ENCODE measurements at regions not wholly inside any gene's neighbourhood (a gene's known extent, or its start where the extent isn't known, plus 50 kb on each side); places are given as distances from the start of the nearest gene placed in this dataset.

DNA sequence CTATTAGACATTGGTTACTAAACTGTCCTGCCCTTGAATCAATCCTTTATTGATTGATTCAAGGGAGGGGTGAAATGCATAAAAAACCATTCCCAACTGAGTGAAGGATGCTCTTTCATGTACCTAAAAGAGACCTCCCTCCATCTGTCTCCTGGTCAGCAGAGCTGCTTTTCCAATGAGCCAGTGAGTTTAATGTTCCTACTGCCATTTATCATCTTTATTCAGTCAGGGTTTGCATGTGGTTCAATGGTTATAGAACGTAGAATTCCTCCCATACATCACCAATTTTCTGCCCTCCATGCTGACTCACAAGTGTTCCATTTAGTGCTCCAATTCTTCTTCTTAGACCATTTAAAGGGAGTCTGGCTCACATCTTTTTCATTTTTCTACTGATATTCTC lies 199.1 kb upstream of the PCSK5 start:
- Histone ChIP-seq H3K4me3 (ENCODE audit: low read depth in 1 of 3, low read length in 3 of 3) (no peak overlapping the region), H3K36me3 (ENCODE audit: control insufficient read depth in 4 of 4, insufficient read depth in 3 of 4, low read depth in 1 of 4, low read length in 3 of 4) (no peaks in the 10 kb centered on the region), H3K9ac (ENCODE audit: low read depth in 1 of 2, low read length in 2 of 2) (no peak overlapping the region), H3K27ac (ENCODE audit: low read depth in 1 of 2, low read length in 2 of 2) (no peak overlapping the region), H3K27me3 (ENCODE audit: control insufficient read depth in 4 of 4, insufficient read depth in 4 of 4, low read length in 3 of 4) (no peaks in the 10 kb centered on the region), H3K4me1 (ENCODE audit: control insufficient read depth in 4 of 4, insufficient read depth in 4 of 4, low read length in 3 of 4) (no peaks in the 10 kb centered on the region), H3K9me3 (ENCODE audit: control insufficient read depth in 4 of 4, low read length in 3 of 4) (no peaks in the 10 kb centered on the region)
- DNase-seq (ENCODE audit: low spot score), result no peak
- TF ChIP-seq, protein P1, sequence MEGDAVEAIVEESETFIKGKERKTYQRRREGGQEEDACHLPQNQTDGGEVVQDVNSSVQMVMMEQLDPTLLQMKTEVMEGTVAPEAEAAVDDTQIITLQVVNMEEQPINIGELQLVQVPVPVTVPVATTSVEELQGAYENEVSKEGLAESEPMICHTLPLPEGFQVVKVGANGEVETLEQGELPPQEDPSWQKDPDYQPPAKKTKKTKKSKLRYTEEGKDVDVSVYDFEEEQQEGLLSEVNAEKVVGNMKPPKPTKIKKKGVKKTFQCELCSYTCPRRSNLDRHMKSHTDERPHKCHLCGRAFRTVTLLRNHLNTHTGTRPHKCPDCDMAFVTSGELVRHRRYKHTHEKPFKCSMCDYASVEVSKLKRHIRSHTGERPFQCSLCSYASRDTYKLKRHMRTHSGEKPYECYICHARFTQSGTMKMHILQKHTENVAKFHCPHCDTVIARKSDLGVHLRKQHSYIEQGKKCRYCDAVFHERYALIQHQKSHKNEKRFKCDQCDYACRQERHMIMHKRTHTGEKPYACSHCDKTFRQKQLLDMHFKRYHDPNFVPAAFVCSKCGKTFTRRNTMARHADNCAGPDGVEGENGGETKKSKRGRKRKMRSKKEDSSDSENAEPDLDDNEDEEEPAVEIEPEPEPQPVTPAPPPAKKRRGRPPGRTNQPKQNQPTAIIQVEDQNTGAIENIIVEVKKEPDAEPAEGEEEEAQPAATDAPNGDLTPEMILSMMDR (IDR thresholded peaks at IDR 0.05; ENCODE audit: low read depth, low read length, missing input control), result no peak
- TF ChIP-seq, protein P2, sequence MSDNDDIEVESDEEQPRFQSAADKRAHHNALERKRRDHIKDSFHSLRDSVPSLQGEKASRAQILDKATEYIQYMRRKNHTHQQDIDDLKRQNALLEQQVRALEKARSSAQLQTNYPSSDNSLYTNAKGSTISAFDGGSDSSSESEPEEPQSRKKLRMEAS (IDR thresholded peaks at IDR 0.05), result no peak
- TF ChIP-seq REST (IDR thresholded peaks at IDR 0.05), result no peak
- no peak for TF ChIP-seq RXRA (IDR thresholded peaks at IDR 0.05)
- TF ChIP-seq GABPA (IDR thresholded peaks at IDR 0.05 in 1 of 2, conservative IDR thresholded peaks at IDR 0.05 in 1 of 2), result no peak
- no peak for TF ChIP-seq HNF4A (conservative IDR thresholded peaks at IDR 0.05)
- TF ChIP-seq JUND (IDR thresholded peaks at IDR 0.05), result no peak
- no peak for TF ChIP-seq SP1 (IDR thresholded peaks at IDR 0.05)
- TF ChIP-seq RAD21 (IDR thresholded peaks at IDR 0.05), result no peak
- no peak for TF ChIP-seq YY1 (IDR thresholded peaks at IDR 0.05)
- TF ChIP-seq, protein P3, sequence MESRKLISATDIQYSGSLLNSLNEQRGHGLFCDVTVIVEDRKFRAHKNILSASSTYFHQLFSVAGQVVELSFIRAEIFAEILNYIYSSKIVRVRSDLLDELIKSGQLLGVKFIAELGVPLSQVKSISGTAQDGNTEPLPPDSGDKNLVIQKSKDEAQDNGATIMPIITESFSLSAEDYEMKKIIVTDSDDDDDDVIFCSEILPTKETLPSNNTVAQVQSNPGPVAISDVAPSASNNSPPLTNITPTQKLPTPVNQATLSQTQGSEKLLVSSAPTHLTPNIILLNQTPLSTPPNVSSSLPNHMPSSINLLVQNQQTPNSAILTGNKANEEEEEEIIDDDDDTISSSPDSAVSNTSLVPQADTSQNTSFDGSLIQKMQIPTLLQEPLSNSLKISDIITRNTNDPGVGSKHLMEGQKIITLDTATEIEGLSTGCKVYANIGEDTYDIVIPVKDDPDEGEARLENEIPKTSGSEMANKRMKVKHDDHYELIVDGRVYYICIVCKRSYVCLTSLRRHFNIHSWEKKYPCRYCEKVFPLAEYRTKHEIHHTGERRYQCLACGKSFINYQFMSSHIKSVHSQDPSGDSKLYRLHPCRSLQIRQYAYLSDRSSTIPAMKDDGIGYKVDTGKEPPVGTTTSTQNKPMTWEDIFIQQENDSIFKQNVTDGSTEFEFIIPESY (IDR thresholded peaks at IDR 0.05), result no peak
- no peak for TF ChIP-seq NR2F2 (IDR thresholded peaks at IDR 0.05)
- TF ChIP-seq EGR1 (IDR thresholded peaks at IDR 0.05; ENCODE audit: low read depth in 2 of 2), result no peak
- TF ChIP-seq HNF4G (IDR thresholded peaks at IDR 0.05), result no peak
- no peak for TF ChIP-seq FOXA1 (IDR thresholded peaks at IDR 0.05)
- TF ChIP-seq FOXA2 (IDR thresholded peaks at IDR 0.05), result no peak
- WGBS, result 83% methylated on average over 1 of the region's 1 CpG

DNA sequence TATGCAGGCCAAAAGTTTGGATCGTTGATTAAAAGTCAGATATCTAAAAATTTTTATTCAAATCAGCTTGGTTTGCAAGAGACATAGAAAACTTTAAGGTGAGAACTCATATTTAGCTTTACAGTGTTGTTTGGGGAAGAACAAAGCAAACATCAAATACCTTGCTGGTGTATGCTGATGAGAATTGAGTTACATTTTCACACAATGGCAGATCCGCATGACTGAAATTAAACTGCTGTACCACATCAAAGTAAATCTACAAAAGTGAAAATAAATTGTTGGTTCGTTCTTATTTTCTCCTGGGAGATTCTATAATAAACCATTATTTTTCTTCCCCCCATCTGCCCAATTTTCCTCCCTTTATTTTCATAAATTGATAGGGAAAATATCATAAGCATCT lies 198.2 kb upstream of the PCSK5 start:
- H3K27ac ChIP-seq (ENCODE audit: low read depth in 1 of 2, low read length in 2 of 2), result no peak overlapping the region
- H3K9ac ChIP-seq (ENCODE audit: low read depth in 1 of 2, low read length in 2 of 2), result no peak overlapping the region
- H3K9me3 ChIP-seq (ENCODE audit: control insufficient read depth in 4 of 4, low read length in 3 of 4), result no peaks in the 10 kb centered on the region
- WGBS, result 84% methylated on average over 3 of the region's 3 CpGs
- TF ChIP-seq HNF4G (IDR thresholded peaks at IDR 0.05) (no peak), REST (IDR thresholded peaks at IDR 0.05) (no peak), GABPA (IDR thresholded peaks at IDR 0.05 in 1 of 2, conservative IDR thresholded peaks at IDR 0.05 in 1 of 2) (no peak), TAF1 (conservative IDR thresholded peaks at IDR 0.05) (no peak), EGR1 (IDR thresholded peaks at IDR 0.05; ENCODE audit: low read depth in 2 of 2) (no peak), YY1 (IDR thresholded peaks at IDR 0.05) (no peak), RAD21 (IDR thresholded peaks at IDR 0.05) (no peak), FOXA2 (IDR thresholded peaks at IDR 0.05) (no peak), FOXA1 (IDR thresholded peaks at IDR 0.05) (no peak), HNF4A (conservative IDR thresholded peaks at IDR 0.05) (no peak)
- TF ChIP-seq, protein P1 (IDR thresholded peaks at IDR 0.05; ENCODE audit: low read depth, low read length, missing input control), result no peak
- TF ChIP-seq, protein P4, sequence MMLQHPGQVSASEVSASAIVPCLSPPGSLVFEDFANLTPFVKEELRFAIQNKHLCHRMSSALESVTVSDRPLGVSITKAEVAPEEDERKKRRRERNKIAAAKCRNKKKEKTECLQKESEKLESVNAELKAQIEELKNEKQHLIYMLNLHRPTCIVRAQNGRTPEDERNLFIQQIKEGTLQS (IDR thresholded peaks at IDR 0.05), result no peak
- TF ChIP-seq, protein P2 (IDR thresholded peaks at IDR 0.05), result no peak
- no peaks in the 10 kb centered on the region for H3K36me3 ChIP-seq (ENCODE audit: control insufficient read depth in 4 of 4, insufficient read depth in 3 of 4, low read depth in 1 of 4, low read length in 3 of 4)
- no peaks in the 10 kb centered on the region for H3K27me3 ChIP-seq (ENCODE audit: control insufficient read depth in 4 of 4, insufficient read depth in 4 of 4, low read length in 3 of 4)
- H3K4me3 ChIP-seq (ENCODE audit: low read depth in 1 of 3, low read length in 3 of 3), result no peak overlapping the region
- no peak for DNase-seq (ENCODE audit: low spot score)
- H3K4me1 ChIP-seq (ENCODE audit: control insufficient read depth in 4 of 4, insufficient read depth in 4 of 4, low read length in 3 of 4), result no peaks in the 10 kb centered on the region

Data from liver (tissue), 8 donors.